ENCODE measurements at regions not wholly inside any gene's neighbourhood (a gene's known extent, or its start where the extent isn't known, plus 50 kb on each side); places are given as distances from the start of the nearest gene placed in this dataset.

DNA sequence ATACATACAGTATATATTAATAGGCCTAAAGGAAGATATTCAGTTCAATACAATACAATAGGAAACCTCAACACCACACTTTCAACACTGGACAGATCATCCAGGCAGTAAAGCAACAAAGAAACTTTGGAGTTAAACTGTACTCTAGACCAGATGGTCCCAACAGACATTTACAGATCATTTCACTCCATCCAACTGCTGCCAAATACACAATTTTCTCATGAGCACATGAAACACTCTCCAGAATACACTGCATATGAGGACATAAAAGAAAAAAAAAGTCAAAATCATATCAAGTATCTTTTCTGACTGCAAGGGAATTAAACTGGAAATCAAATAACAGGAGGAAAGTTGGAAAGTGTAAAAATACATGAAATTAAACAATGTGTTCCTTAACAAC is 607.5 kb upstream of the BRINP3 start:
- Histone ChIP-seq H2BK20ac (ENCODE audit: low read depth, low read length, poor library complexity, severe bottlenecking) (no peak overlapping the region), H4K8ac (replicated peaks; ENCODE audit: insufficient read length, low read depth, low read length) (no peak overlapping the region), H3K4ac (ENCODE audit: low read depth, low read length) (no peak overlapping the region), H2BK5ac (ENCODE audit: insufficient read length, low read length) (no peak overlapping the region), H2BK120ac (ENCODE audit: low read depth, low read length, poor library complexity, severe bottlenecking) (no peak overlapping the region), H3K23ac (ENCODE audit: insufficient read length, low read depth, low read length) (no peak overlapping the region), H3K79me1 (ENCODE audit: insufficient read depth, low read depth, low read length, poor library complexity, severe bottlenecking) (no peaks in the 10 kb centered on the region), H2BK15ac (ENCODE audit: low read depth, low read length) (no peak overlapping the region), H3K27me3 (ENCODE audit: insufficient read depth, low read length) (no peaks in the 10 kb centered on the region), H3K9me3 (ENCODE audit: control insufficient read depth, low read depth, low read length) (no peaks in the 10 kb centered on the region), H3K4me2 (ENCODE audit: insufficient read depth, insufficient read length, low read length) (no peak overlapping the region), H4K5ac (ENCODE audit: insufficient read length, low read depth, low read length) (no peak overlapping the region), H3K18ac (ENCODE audit: insufficient read length, low read depth, low read length) (no peak overlapping the region), H3K23me2 (ENCODE audit: insufficient read length, low read depth, low read length, poor library complexity, severe bottlenecking) (no peaks in the 10 kb centered on the region), H4K20me1 (ENCODE audit: control insufficient read depth, insufficient read depth, insufficient read length) (no peaks in the 10 kb centered on the region), H2BK12ac (ENCODE audit: insufficient read length, low read depth, low read length) (no peak overlapping the region), H3K9ac (ENCODE audit: extremely low read depth, insufficient read length, low read length) (no peak overlapping the region), H3K4me1 (ENCODE audit: insufficient read depth, low read length) (no peaks in the 10 kb centered on the region), H3K79me2 (ENCODE audit: insufficient read depth, low read length) (no peaks in the 10 kb centered on the region), H3K56ac (ENCODE audit: insufficient read length, low read depth, low read length) (no peak overlapping the region), H2AFZ (ENCODE audit: low read length) (no peak overlapping the region), H2AK5ac (ENCODE audit: insufficient read length, low read length) (no peak overlapping the region), H3T11ph (ENCODE audit: low read length) (no peak overlapping the region), H3K27ac (ENCODE audit: insufficient read length, low read depth, low read length) (no peak overlapping the region), H4K91ac (ENCODE audit: insufficient read length, low read depth, low read length) (no peak overlapping the region), H3K14ac (ENCODE audit: insufficient read depth, low read length) (no peak overlapping the region)
- Mint-ChIP-seq H3K4me3 (no peak overlapping the region), H3K4me1 (no peaks in the 10 kb centered on the region), H3K27me3 (ENCODE audit: low read depth) (no peaks in the 10 kb centered on the region), H3K36me3 (ENCODE audit: insufficient read depth in 1 of 3, low read depth in 3 of 3) (no peaks in the 10 kb centered on the region; a peak in 1 of 7 replicates), H3K27ac (no peak overlapping the region), H3K9me3 (peaks cover 0 to 3% of the 10 kb centered on the region in 2 experiments; a peak in 1 of 5 replicates)
- no peak for DNase-seq
- TF ChIP-seq, protein P1, sequence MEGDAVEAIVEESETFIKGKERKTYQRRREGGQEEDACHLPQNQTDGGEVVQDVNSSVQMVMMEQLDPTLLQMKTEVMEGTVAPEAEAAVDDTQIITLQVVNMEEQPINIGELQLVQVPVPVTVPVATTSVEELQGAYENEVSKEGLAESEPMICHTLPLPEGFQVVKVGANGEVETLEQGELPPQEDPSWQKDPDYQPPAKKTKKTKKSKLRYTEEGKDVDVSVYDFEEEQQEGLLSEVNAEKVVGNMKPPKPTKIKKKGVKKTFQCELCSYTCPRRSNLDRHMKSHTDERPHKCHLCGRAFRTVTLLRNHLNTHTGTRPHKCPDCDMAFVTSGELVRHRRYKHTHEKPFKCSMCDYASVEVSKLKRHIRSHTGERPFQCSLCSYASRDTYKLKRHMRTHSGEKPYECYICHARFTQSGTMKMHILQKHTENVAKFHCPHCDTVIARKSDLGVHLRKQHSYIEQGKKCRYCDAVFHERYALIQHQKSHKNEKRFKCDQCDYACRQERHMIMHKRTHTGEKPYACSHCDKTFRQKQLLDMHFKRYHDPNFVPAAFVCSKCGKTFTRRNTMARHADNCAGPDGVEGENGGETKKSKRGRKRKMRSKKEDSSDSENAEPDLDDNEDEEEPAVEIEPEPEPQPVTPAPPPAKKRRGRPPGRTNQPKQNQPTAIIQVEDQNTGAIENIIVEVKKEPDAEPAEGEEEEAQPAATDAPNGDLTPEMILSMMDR (conservative IDR thresholded peaks at IDR 0.05) = no peak
